ENCODE measurements at regions not wholly inside any gene's neighbourhood (a gene's known extent, or its start where the extent isn't known, plus 50 kb on each side); places are given as distances from the start of the nearest gene placed in this dataset.

DNA sequence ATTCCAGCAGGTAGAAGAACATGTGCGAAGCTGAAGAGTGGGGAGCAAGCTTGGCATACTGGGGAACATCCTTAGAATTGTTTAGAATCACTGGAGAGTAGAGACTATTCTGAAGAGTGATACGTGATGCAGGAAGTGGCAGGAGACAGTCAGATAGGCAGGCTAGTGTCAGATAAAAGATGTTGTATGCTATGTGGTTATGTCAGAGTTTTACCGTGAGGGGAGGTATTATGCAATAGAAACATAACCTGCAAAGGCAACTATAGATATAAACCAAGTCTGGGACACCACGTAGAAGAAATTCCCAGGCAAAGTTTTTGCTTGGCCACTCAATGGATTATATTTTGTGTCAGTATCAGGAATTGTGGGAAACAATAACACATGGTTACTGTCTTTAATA lies 62.0 kb upstream of the ZSWIM2 start:
- no peaks in the 10 kb centered on the region for H3K36me3 Mint-ChIP-seq (ENCODE audit: insufficient read depth in 1 of 3, low read depth in 3 of 3)
- H3K4me1 Mint-ChIP-seq: no peaks in the 10 kb centered on the region

More for the DNA sequence above, 62.0 kb upstream of the ZSWIM2 start:
- no peak overlapping the region for H4K5ac ChIP-seq (ENCODE audit: insufficient read length, low read depth, low read length)
- H3K9me3 ChIP-seq (ENCODE audit: control insufficient read depth, low read depth, low read length): no peaks in the 10 kb centered on the region
- TF ChIP-seq CTCF (conservative IDR thresholded peaks at IDR 0.05): no peak
- H3K27me3 Mint-ChIP-seq (ENCODE audit: low read depth): no peaks in the 10 kb centered on the region
- no peaks in the 10 kb centered on the region for H4K20me1 ChIP-seq (ENCODE audit: control insufficient read depth, insufficient read depth, insufficient read length)
- H2BK15ac ChIP-seq (ENCODE audit: low read depth, low read length): no peak overlapping the region
- no peaks in the 10 kb centered on the region for H3K27me3 ChIP-seq (ENCODE audit: insufficient read depth, low read length)
- no peak overlapping the region for H3K9ac ChIP-seq (ENCODE audit: extremely low read depth, insufficient read length, low read length)
- H3K23ac ChIP-seq (ENCODE audit: insufficient read length, low read depth, low read length): no peak overlapping the region
- no peak overlapping the region for H3K56ac ChIP-seq (ENCODE audit: insufficient read length, low read depth, low read length)
- no peak overlapping the region for H3T11ph ChIP-seq (ENCODE audit: low read length)
- H2BK20ac ChIP-seq (ENCODE audit: low read depth, low read length, poor library complexity, severe bottlenecking): no peak overlapping the region
- H2AK5ac ChIP-seq (ENCODE audit: insufficient read length, low read length): no peak overlapping the region
- no peak overlapping the region for H3K27ac Mint-ChIP-seq
- H3K4me3 Mint-ChIP-seq: no peak overlapping the region
- no peak overlapping the region for H2AFZ ChIP-seq (ENCODE audit: low read length)
- H2BK12ac ChIP-seq (ENCODE audit: insufficient read length, low read depth, low read length): no peak overlapping the region
- no peak overlapping the region for H3K18ac ChIP-seq (ENCODE audit: insufficient read length, low read depth, low read length)
- H3K14ac ChIP-seq (ENCODE audit: insufficient read depth, low read length): no peak overlapping the region
- no peak overlapping the region for H2BK5ac ChIP-seq (ENCODE audit: insufficient read length, low read length)
- H2BK120ac ChIP-seq (ENCODE audit: low read depth, low read length, poor library complexity, severe bottlenecking): no peak overlapping the region
- no peak overlapping the region for H4K91ac ChIP-seq (ENCODE audit: insufficient read length, low read depth, low read length)
- no peak overlapping the region for H3K27ac ChIP-seq (ENCODE audit: insufficient read length, low read depth, low read length)
- no peaks in the 10 kb centered on the region for H3K4me1 ChIP-seq (ENCODE audit: insufficient read depth, low read length)
- H3K79me1 ChIP-seq (ENCODE audit: insufficient read depth, low read depth, low read length, poor library complexity, severe bottlenecking): no peaks in the 10 kb centered on the region
- H3K79me2 ChIP-seq (ENCODE audit: insufficient read depth, low read length): no peaks in the 10 kb centered on the region
- no peak for DNase-seq
- no peaks in the 10 kb centered on the region for H3K9me3 Mint-ChIP-seq
- no peaks in the 10 kb centered on the region for H3K23me2 ChIP-seq (ENCODE audit: insufficient read length, low read depth, low read length, poor library complexity, severe bottlenecking)
- no peak overlapping the region for H3K4ac ChIP-seq (ENCODE audit: low read depth, low read length)
- WGBS (ENCODE audit: extremely low coverage, insufficient read length, low lambda C conversion rate): no CpG with 5 or more reads among the region's 4 CpGs
- no peak overlapping the region for H3K4me2 ChIP-seq (ENCODE audit: insufficient read depth, insufficient read length, low read length)
- no peak overlapping the region for H4K8ac ChIP-seq (replicated peaks; ENCODE audit: insufficient read length, low read depth, low read length)
